Keratinocyte (primary cell): ENCODE measurements at regions not wholly inside any gene's neighbourhood (a gene's known extent, or its start where the extent isn't known, plus 50 kb on each side); places are given as distances from the start of the nearest gene placed in this dataset.

ENCODE experiments used
- DNase-seq: peaks from one replicate; pipeline ENCODE4 v3.0.0-alpha.2; 2011; ENCODE audit warnings: low read depth, missing footprints, low spot score
- FAIRE-seq: peaks from 2 replicates; lab custom pipeline; 2011; peaks lifted over from hg19 to GRCh38; lab: Jason Lieb, UNC
- H2AFZ ChIP-seq: 2 replicates; pipeline ENCODE4 v1.6.0; 2012; ENCODE audit warnings: low read length, control low read depth, inconsistent platforms; ENCODE audit not compliant: control insufficient read depth
- H3K27ac ChIP-seq: 2 replicates; pipeline ENCODE4 v1.5.1; 2011; ENCODE audit warnings: low read length; ENCODE audit not compliant: control insufficient read depth, insufficient read depth
- H3K27me3 ChIP-seq: 3 replicates; pipeline ENCODE4 v1.6.0; 2011; ENCODE audit warnings: low read length; ENCODE audit not compliant: control insufficient read depth, insufficient read depth; ENCODE audit errors: extremely low read depth
- H3K36me3 ChIP-seq, 2 experiments: 2 replicates in 1 of 2; 3 replicates in 1 of 2; pipeline ENCODE4 v1.5.1; 2011; ENCODE audit warnings: low read length in 2 of 2, mild to moderate bottlenecking in 1 of 2; ENCODE audit not compliant: control insufficient read depth in 2 of 2, insufficient read depth in 2 of 2; ENCODE audit errors: extremely low read depth in 1 of 2
- H3K4me1 ChIP-seq: 3 replicates; pipeline ENCODE4 v1.5.1; 2011; ENCODE audit warnings: low read length; ENCODE audit not compliant: control insufficient read depth, insufficient read depth; ENCODE audit errors: extremely low read depth
- H3K4me2 ChIP-seq: 3 replicates; pipeline ENCODE4 v1.6.0; 2011; ENCODE audit warnings: low read depth, low read length; ENCODE audit not compliant: control insufficient read depth, insufficient read depth; ENCODE audit errors: extremely low read depth
- H3K4me3 ChIP-seq, 3 experiments: fragments of 200-600 bp in 1 of 3; sonication (generic) in 1 of 3; 2 replicates in 2 of 3; 3 replicates in 1 of 3; pipeline ENCODE4 v1.5.1; 2011 to 2016; ENCODE audit warnings: low read length in 3 of 3, mild to moderate bottlenecking in 3 of 3, control low read depth in 2 of 3, inconsistent platforms in 1 of 3, low read depth in 1 of 3, mixed read lengths in 1 of 3, mixed run types in 1 of 3, moderate library complexity in 1 of 3; ENCODE audit not compliant: control insufficient read depth in 2 of 3, insufficient read depth in 2 of 3; ENCODE audit errors: extremely low read depth in 1 of 3
- H3K79me2 ChIP-seq: 2 replicates; pipeline ENCODE4 v1.6.0; 2012; ENCODE audit warnings: low read length; ENCODE audit not compliant: control insufficient read depth, insufficient read depth
- H3K9ac ChIP-seq: 3 replicates; pipeline ENCODE4 v1.6.0; 2011; ENCODE audit warnings: low read length; ENCODE audit not compliant: control insufficient read depth, insufficient read depth; ENCODE audit errors: extremely low read depth
- H3K9me1 ChIP-seq: 3 replicates; pipeline ENCODE4 v1.6.0; 2011; ENCODE audit warnings: low read length; ENCODE audit not compliant: control insufficient read depth, insufficient read depth; ENCODE audit errors: extremely low read depth
- H3K9me3 ChIP-seq: 2 replicates; pipeline ENCODE4 v1.5.1; 2012; ENCODE audit warnings: low read depth, low read length; ENCODE audit not compliant: control insufficient read depth
- H4K20me1 ChIP-seq: 3 replicates; pipeline ENCODE4 v1.6.0; 2011; ENCODE audit warnings: low read length; ENCODE audit not compliant: control insufficient read depth, insufficient read depth; ENCODE audit errors: extremely low read depth
- CTCF ChIP-seq, 3 experiments: IDR thresholded peaks in 1 of 3; conservative IDR thresholded peaks in 1 of 3; optimal IDR thresholded peaks in 1 of 3; 2 replicates in 2 of 3; 3 replicates in 1 of 3; pipeline versions ENCODE3 to v1.5.1; 2011; ENCODE audit warnings: low read length in 3 of 3, mild to moderate bottlenecking in 3 of 3, moderate library complexity in 2 of 3, control low read depth in 1 of 3, inconsistent platforms in 1 of 3; ENCODE audit not compliant: insufficient read depth in 2 of 3; ENCODE audit errors: extremely low read depth in 1 of 3
- EZH2 ChIP-seq: IDR thresholded peaks from one replicate; pipeline ENCODE4 v1.6.1; 2012; ENCODE audit warnings: inconsistent platforms, mild to moderate bottlenecking, low read length, moderate library complexity
- dilution Hi-C: fragments of 300-500 bp; cut with MboI; formaldehyde crosslinking; loops from one replicate; pipeline ENCODE4 v1.7.0; 2020; ENCODE audit warnings: low sequenced_read_pairs; ENCODE audit not compliant: extremely low pct_ligation_motif_present

DNA sequence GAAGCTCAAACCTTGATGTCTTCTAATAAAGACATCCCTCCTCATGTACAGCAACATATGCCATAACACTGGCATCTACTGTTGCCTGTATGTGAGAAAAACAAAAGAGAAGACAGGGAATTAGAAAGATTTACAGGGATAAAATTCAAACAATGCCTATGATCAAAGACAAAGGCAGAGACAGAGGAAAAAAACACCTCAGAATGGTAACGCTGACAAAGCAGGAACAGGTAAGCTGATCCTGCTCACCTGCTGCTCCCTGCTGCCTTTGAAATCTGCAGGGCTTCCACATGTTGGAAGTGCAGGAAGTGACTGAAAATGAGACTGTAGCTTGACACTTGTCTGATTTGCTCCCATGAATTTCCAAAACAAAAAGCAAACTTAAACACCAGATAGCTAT, 90.2 kb upstream of the DNAJC10 start:
- H3K4me3 ChIP-seq, result no peak overlapping the region
- H3K9me1 ChIP-seq, result no peaks in the 10 kb centered on the region
- H3K9me3 ChIP-seq, result no peaks in the 10 kb centered on the region
- H4K20me1 ChIP-seq, result no peaks in the 10 kb centered on the region
- no peak overlapping the region for H3K27ac ChIP-seq
- TF ChIP-seq CTCF (optimal IDR thresholded peaks at IDR 0.05 in 1 of 3, IDR thresholded peaks at IDR 0.05 in 1 of 3, conservative IDR thresholded peaks at IDR 0.05 in 1 of 3; ENCODE audit: extremely low read depth in 1 of 3, insufficient read depth in 2 of 3, low read length in 3 of 3), result no peak
- TF ChIP-seq EZH2, result no peak
- H3K79me2 ChIP-seq, result no peaks in the 10 kb centered on the region
- dilution Hi-C loops, result no loop called here
- H3K36me3 ChIP-seq, result no peaks in the 10 kb centered on the region
- H3K27me3 ChIP-seq, result no peaks in the 10 kb centered on the region
- H2AFZ ChIP-seq, result no peak overlapping the region
- H3K4me1 ChIP-seq, result no peaks in the 10 kb centered on the region
- no peak overlapping the region for H3K9ac ChIP-seq
- DNase-seq (no peak), FAIRE-seq (peak; percentile 57)
- no peak overlapping the region for H3K4me2 ChIP-seq

GRCh38 chr2:182628916-182629315, 87.1 kb upstream of the DNAJC10 start:
- H2AFZ ChIP-seq, result no peak overlapping the region
- dilution Hi-C loops, result no loop called here
- H3K27me3 ChIP-seq, result no peaks in the 10 kb centered on the region
- H3K9me3 ChIP-seq, result no peaks in the 10 kb centered on the region
- H3K4me3 ChIP-seq, result no peak overlapping the region
- no peaks in the 10 kb centered on the region for H3K36me3 ChIP-seq
- FAIRE-seq (no peak), DNase-seq (no peak)
- TF ChIP-seq CTCF (optimal IDR thresholded peaks at IDR 0.05 in 1 of 3, IDR thresholded peaks at IDR 0.05 in 1 of 3, conservative IDR thresholded peaks at IDR 0.05 in 1 of 3; ENCODE audit: extremely low read depth in 1 of 3, insufficient read depth in 2 of 3, low read length in 3 of 3), result no peak
- TF ChIP-seq EZH2, result no peak
- no peaks in the 10 kb centered on the region for H3K9me1 ChIP-seq
- no peaks in the 10 kb centered on the region for H3K4me1 ChIP-seq
- no peak overlapping the region for H3K27ac ChIP-seq
- H3K4me2 ChIP-seq, result no peak overlapping the region
- H3K79me2 ChIP-seq, result no peaks in the 10 kb centered on the region
- no peak overlapping the region for H3K9ac ChIP-seq
- no peaks in the 10 kb centered on the region for H4K20me1 ChIP-seq
